ENCODE measurements at regions not wholly inside any gene's neighbourhood (a gene's known extent, or its start where the extent isn't known, plus 50 kb on each side); places are given as distances from the start of the nearest gene placed in this dataset.

- Mint-ChIP-seq H3K9me3 (no peaks in the 10 kb centered on the region), H3K36me3 (ENCODE audit: low read depth) (no peaks in the 10 kb centered on the region), H3K27me3 (ENCODE audit: insufficient read depth) (no peaks in the 10 kb centered on the region), H3K4me1 (no peaks in the 10 kb centered on the region), H3K27ac (no peak overlapping the region), H3K4me3 (no peak overlapping the region)
- Histone ChIP-seq H3K4me1 (ENCODE audit: control insufficient read depth, insufficient read depth, low read length) (no peaks in the 10 kb centered on the region), H3K4me3 (ENCODE audit: low read length) (no peak overlapping the region), H3K9ac (ENCODE audit: extremely low read depth, low read length, poor library complexity, severe bottlenecking) (no peak overlapping the region), H3K27me3 (ENCODE audit: control insufficient read depth, insufficient read depth, low read length, poor library complexity, severe bottlenecking) (no peaks in the 10 kb centered on the region), H3K27ac (ENCODE audit: low read depth, low read length) (no peak overlapping the region), H3K36me3 (ENCODE audit: control insufficient read depth, insufficient read depth, low read length) (no peaks in the 10 kb centered on the region), H3K9me3 (ENCODE audit: control insufficient read depth, low read length) (no peaks in the 10 kb centered on the region)
- TF ChIP-seq CTCF (conservative IDR thresholded peaks at IDR 0.05) = no peak
- DNase-seq = no peak
These were observed 648.0 kb upstream of the KIRREL3 start for GRCh38 chr11:127648583-127648982.

DNA sequence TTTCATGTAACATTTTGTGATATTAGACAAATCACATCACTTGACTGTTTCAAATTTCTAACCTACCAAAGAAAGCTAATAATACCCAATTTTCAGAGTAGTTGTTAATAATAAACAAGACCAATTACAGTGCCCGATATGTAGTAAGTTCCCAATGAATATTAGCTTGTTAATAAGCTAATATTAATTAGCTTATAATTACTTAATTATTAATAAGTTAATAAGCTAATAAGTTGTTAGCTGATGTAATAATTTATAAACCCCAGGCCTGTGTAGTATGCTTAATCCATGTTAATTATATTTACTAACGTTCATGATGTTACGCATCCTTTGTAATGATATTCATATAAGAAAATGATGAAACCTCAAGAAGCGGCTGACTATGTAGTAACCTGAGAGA is 643.8 kb upstream of the KIRREL3 start:
- no peak overlapping the region for H3K27ac Mint-ChIP-seq
- Histone ChIP-seq H3K27ac (ENCODE audit: low read depth, low read length) (no peak overlapping the region), H3K36me3 (ENCODE audit: control insufficient read depth, insufficient read depth, low read length) (no peaks in the 10 kb centered on the region), H3K9me3 (ENCODE audit: control insufficient read depth, low read length) (no peaks in the 10 kb centered on the region), H3K4me1 (ENCODE audit: control insufficient read depth, insufficient read depth, low read length) (no peaks in the 10 kb centered on the region), H3K9ac (ENCODE audit: extremely low read depth, low read length, poor library complexity, severe bottlenecking) (no peak overlapping the region), H3K27me3 (ENCODE audit: control insufficient read depth, insufficient read depth, low read length, poor library complexity, severe bottlenecking) (no peaks in the 10 kb centered on the region), H3K4me3 (ENCODE audit: low read length) (no peak overlapping the region)
- H3K4me3 Mint-ChIP-seq = no peak overlapping the region
- TF ChIP-seq CTCF (conservative IDR thresholded peaks at IDR 0.05) = no peak
- no peak for DNase-seq
- 89 to 100% methylated on average over 3 of the region's 4 CpGs for WGBS, 2 experiments (ENCODE audit: insufficient coverage in 1 of 2, insufficient read length in 1 of 2)
- peaks cover 4% of the 10 kb centered on the region for H3K4me1 Mint-ChIP-seq
- H3K9me3 Mint-ChIP-seq = no peaks in the 10 kb centered on the region
- no peaks in the 10 kb centered on the region for H3K27me3 Mint-ChIP-seq (ENCODE audit: insufficient read depth)
- no peaks in the 10 kb centered on the region for H3K36me3 Mint-ChIP-seq (ENCODE audit: low read depth)

DNA sequence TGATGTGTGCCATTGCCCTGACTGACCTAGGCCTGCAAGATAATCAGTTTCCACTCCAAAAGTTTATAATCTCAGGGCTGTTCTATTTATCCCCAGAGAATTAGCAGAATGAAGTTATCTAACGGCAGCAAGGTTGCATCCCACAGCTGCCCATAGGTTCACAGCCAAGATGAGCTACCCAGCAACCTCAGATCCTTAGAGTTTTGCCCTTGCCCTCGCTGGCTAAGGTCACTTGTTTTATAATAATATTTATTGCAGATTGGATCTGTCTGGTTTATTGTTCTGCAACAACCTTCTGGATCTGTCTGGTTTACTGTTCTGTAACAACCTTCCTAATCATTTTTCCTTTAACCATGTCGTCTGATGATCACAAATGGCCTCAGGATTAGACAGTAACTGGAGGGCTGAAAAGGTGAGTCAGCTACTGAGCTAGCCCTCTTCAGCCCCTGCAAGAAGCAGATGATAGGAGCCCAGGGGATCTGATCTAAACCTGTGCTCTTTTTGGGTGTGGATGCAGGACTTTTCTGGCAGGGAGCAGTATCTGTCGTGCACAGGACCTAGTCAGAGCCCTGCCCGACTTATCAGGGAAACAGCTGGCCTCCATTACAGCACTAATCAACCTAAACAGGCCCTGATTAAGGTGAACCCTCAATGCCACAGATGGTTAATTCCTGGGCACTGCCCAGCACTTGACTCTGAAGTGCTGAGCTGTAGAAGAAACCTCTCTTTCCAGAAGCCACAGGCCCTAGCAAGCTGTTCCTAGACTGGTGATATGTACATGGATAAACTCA is 642.9 kb upstream of the KIRREL3 start:
- Histone ChIP-seq H3K4me3 (ENCODE audit: low read length) (no peak overlapping the region), H3K4me1 (ENCODE audit: control insufficient read depth, insufficient read depth, low read length) (no peaks in the 10 kb centered on the region), H3K9me3 (ENCODE audit: control insufficient read depth, low read length) (no peaks in the 10 kb centered on the region), H3K36me3 (ENCODE audit: control insufficient read depth, insufficient read depth, low read length) (no peaks in the 10 kb centered on the region), H3K27me3 (ENCODE audit: control insufficient read depth, insufficient read depth, low read length, poor library complexity, severe bottlenecking) (no peaks in the 10 kb centered on the region), H3K27ac (ENCODE audit: low read depth, low read length) (no peak overlapping the region), H3K9ac (ENCODE audit: extremely low read depth, low read length, poor library complexity, severe bottlenecking) (no peak overlapping the region)
- no peak for TF ChIP-seq CTCF (conservative IDR thresholded peaks at IDR 0.05)
- H3K4me3 Mint-ChIP-seq = no peak overlapping the region
- WGBS, 2 experiments (ENCODE audit: insufficient coverage in 1 of 2, insufficient read length in 1 of 2) = 93 to 96% methylated on average over 3 to 5 of the region's 5 CpGs
- H3K27ac Mint-ChIP-seq = no peak overlapping the region
- peaks cover 4% of the 10 kb centered on the region for H3K4me1 Mint-ChIP-seq
- no peaks in the 10 kb centered on the region for H3K9me3 Mint-ChIP-seq
- no peaks in the 10 kb centered on the region for H3K27me3 Mint-ChIP-seq (ENCODE audit: insufficient read depth)
- no peak for DNase-seq
- H3K36me3 Mint-ChIP-seq (ENCODE audit: low read depth) = no peaks in the 10 kb centered on the region
